ENCODE measurements at regions not wholly inside any gene's neighbourhood (a gene's known extent, or its start where the extent isn't known, plus 50 kb on each side); places are given as distances from the start of the nearest gene placed in this dataset.

- Histone ChIP-seq H3K4me3 (ENCODE audit: low read length) (no peak overlapping the region), H3K4me2 (ENCODE audit: low read depth, low read length) (no peak overlapping the region), H3F3A (ENCODE audit: insufficient read depth, low read length) (no peaks in the 10 kb centered on the region), H4K20me1 (ENCODE audit: insufficient read depth, low read length) (no peaks in the 10 kb centered on the region), H3K9me3 (replicated peaks; ENCODE audit: insufficient read depth, low read length) (no peaks in the 10 kb centered on the region), H3K27ac (ENCODE audit: low read length) (no peak overlapping the region), H3K36me3 (replicated peaks; ENCODE audit: insufficient read depth, low read length) (no peaks in the 10 kb centered on the region), H3K9ac (ENCODE audit: low read length) (no peak overlapping the region), H2AFZ (ENCODE audit: low read length) (no peak overlapping the region), H3K9me2 (replicated peaks; ENCODE audit: insufficient read depth, low read length) (no peaks in the 10 kb centered on the region), H3K79me2 (ENCODE audit: low read length) (no peaks in the 10 kb centered on the region), H3K4me1 (ENCODE audit: low read length) (peaks cover 26% of the 10 kb centered on the region), H3K27me3 (replicated peaks; ENCODE audit: insufficient read depth, low read length) (no peaks in the 10 kb centered on the region)
- TF ChIP-seq EZH2phosphoT487 (IDR thresholded peaks at IDR 0.05; ENCODE audit: low read length) (no peak), CTCF (IDR thresholded peaks at IDR 0.05; ENCODE audit: low read length) (no peak), EZH2 (optimal IDR thresholded peaks at IDR 0.05; ENCODE audit: low read depth, low read length) (no peak)
- DNase-seq = no peak
Observed at GRCh38 chr15:46654993-46655392, 1020.2 kb downstream of the SQOR start.

- Histone ChIP-seq H2AFZ (ENCODE audit: low read length) (peak overlapping the region; percentile 5; the same call in 1 of the 2 replicates), H3K4me1 (ENCODE audit: low read length) (peaks cover 28% of the 10 kb centered on the region), H3K9ac (ENCODE audit: low read length) (no peak overlapping the region), H3K27ac (ENCODE audit: low read length) (peak overlapping the region; percentile 36; the same call in 1 of the 2 replicates), H3K4me3 (ENCODE audit: low read length) (no peak overlapping the region), H4K20me1 (ENCODE audit: insufficient read depth, low read length) (no peaks in the 10 kb centered on the region), H3K27me3 (replicated peaks; ENCODE audit: insufficient read depth, low read length) (no peaks in the 10 kb centered on the region), H3K9me2 (replicated peaks; ENCODE audit: insufficient read depth, low read length) (no peaks in the 10 kb centered on the region), H3K4me2 (ENCODE audit: low read depth, low read length) (peak overlapping the region; percentile 43; the same call in 1 of the 2 replicates), H3K36me3 (replicated peaks; ENCODE audit: insufficient read depth, low read length) (no peaks in the 10 kb centered on the region), H3F3A (ENCODE audit: insufficient read depth, low read length) (peaks cover 4% of the 10 kb centered on the region; the same call in 1 of the 2 replicates), H3K79me2 (ENCODE audit: low read length) (no peaks in the 10 kb centered on the region), H3K9me3 (replicated peaks; ENCODE audit: insufficient read depth, low read length) (no peaks in the 10 kb centered on the region)
- peak; percentile 16 for DNase-seq
- TF ChIP-seq EZH2phosphoT487 (IDR thresholded peaks at IDR 0.05; ENCODE audit: low read length) (no peak), EZH2 (optimal IDR thresholded peaks at IDR 0.05; ENCODE audit: low read depth, low read length) (no peak), CTCF (IDR thresholded peaks at IDR 0.05; ENCODE audit: low read length) (no peak)
Observed at GRCh38 chr15:46660096-46660842, 1025.4 kb downstream of the SQOR start.

- TF ChIP-seq CTCF (IDR thresholded peaks at IDR 0.05; ENCODE audit: low read length) (no peak), EZH2 (optimal IDR thresholded peaks at IDR 0.05; ENCODE audit: low read depth, low read length) (no peak), EZH2phosphoT487 (IDR thresholded peaks at IDR 0.05; ENCODE audit: low read length) (no peak)
- no peak for DNase-seq
- Histone ChIP-seq H3K79me2 (ENCODE audit: low read length) (no peaks in the 10 kb centered on the region), H3K4me1 (ENCODE audit: low read length) (no peaks in the 10 kb centered on the region), H3K9me3 (replicated peaks; ENCODE audit: insufficient read depth, low read length) (no peaks in the 10 kb centered on the region), H2AFZ (ENCODE audit: low read length) (no peak overlapping the region), H3K27ac (ENCODE audit: low read length) (no peak overlapping the region), H4K20me1 (ENCODE audit: insufficient read depth, low read length) (no peaks in the 10 kb centered on the region), H3F3A (ENCODE audit: insufficient read depth, low read length) (no peaks in the 10 kb centered on the region), H3K9ac (ENCODE audit: low read length) (no peak overlapping the region), H3K27me3 (replicated peaks; ENCODE audit: insufficient read depth, low read length) (no peaks in the 10 kb centered on the region), H3K4me2 (ENCODE audit: low read depth, low read length) (no peak overlapping the region), H3K9me2 (replicated peaks; ENCODE audit: insufficient read depth, low read length) (no peaks in the 10 kb centered on the region), H3K4me3 (ENCODE audit: low read length) (no peak overlapping the region), H3K36me3 (replicated peaks; ENCODE audit: insufficient read depth, low read length) (no peaks in the 10 kb centered on the region)
Observed at GRCh38 chr15:46670258-46670657, 1035.4 kb downstream of the SQOR start.

All from MM.1S (cell line).